DMS53 treated with DMSO at 0.1 percent for 48 hours (cell line): ENCODE measurements at regions not wholly inside any gene's neighbourhood (a gene's known extent, or its start where the extent isn't known, plus 50 kb on each side); places are given as distances from the start of the nearest gene placed in this dataset.
A peak's percentile ranks its signal among the peaks of the same experiment; 100 is the strongest.
"Not testable (repeated sequence)": the region's sequence is repeated elsewhere in the genome, so short reads cannot be mapped to it uniquely, and the experiment has no call there.

Source experiments
- DNase-seq: peaks from one replicate; lab custom pipeline; 2025; ENCODE audit not compliant: unreplicated experiment; lab: John Stamatoyannopoulos, UW

- no peak for DNase-seq
Observed at GRCh38 chr5:25764733-25765132, 1120.0 kb upstream of the CDH10 start.

GRCh38 chr5:25763781-25764180 is 1119.0 kb upstream of the CDH10 start:
- DNase-seq = no peak

DNA sequence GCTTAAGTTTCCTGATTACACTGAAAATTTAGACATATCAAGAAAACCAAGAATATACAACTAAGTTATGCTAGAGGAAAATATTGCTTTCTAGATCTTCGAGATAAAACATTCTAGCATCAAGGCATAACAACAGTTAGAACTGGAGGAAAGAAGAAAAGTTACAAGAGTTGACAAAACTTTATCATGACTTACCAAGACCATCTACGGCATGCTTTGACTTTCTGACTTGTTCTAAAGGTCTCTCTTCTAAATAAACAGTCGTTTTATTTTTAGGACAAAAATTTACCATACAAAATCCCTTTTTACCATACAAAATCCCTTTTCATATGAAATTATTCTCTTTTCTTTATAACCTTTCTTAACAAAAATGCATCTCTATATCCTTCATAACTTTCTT is 1110.1 kb upstream of the CDH10 start:
- DNase-seq = no peak

- no peak for DNase-seq
Observed at GRCh38 chr5:25744908-25745307, 1100.1 kb upstream of the CDH10 start.

- no peak for DNase-seq
Observed at GRCh38 chr5:25716680-25717079, 1071.9 kb upstream of the CDH10 start.

DNA sequence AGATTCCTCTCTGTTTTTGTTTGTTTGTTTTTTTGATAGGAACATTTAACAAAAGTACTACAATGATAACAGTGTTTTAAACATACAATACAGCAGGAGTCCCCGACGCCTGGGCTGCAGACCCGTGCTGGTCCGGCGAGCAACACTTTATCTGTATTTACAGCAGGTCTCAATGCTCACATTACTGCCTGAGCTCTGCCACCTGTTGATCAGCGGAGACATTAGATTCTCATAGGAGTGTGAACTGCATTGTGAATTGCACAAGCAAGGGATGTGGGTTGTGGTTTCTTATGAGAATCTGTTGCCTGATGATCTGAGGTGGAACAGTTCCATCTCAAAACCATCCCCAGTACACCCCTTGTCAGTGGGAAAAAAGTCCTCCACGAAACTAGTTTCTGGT is 1068.5 kb upstream of the CDH10 start:
- DNase-seq = no peak

DNA sequence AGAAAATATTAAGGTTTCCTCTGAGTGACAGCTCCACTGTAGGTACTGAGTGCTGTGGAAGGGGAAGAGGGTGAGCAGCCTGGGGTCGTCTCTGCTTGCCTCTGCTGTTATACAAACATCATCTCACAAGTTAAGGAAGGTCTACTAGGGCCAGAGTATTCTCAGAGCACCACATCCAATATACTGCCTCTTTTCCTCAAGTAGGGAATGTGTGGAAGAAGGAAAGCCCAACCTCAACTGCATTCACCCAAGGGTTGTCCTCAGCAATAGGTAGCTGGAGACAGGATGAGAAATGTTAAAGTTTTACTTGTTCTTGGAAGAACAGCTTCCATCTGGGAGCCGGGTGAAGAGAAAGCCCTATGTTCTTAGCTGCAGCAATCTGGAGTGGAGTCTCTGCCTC is 1062.3 kb upstream of the CDH10 start:
- DNase-seq = no peak

GRCh38 chr5:25701936-25702335 is 1057.2 kb upstream of the CDH10 start:
- peak; percentile 33 for DNase-seq

- no peak for DNase-seq
Observed at GRCh38 chr5:25694801-25695200, 1050.0 kb upstream of the CDH10 start.

- DNase-seq = no peak
Observed at GRCh38 chr5:25688156-25688555, 1043.4 kb upstream of the CDH10 start.

GRCh38 chr5:25669645-25670401 is 1025.0 kb upstream of the CDH10 start:
- DNase-seq = no peak

DNA sequence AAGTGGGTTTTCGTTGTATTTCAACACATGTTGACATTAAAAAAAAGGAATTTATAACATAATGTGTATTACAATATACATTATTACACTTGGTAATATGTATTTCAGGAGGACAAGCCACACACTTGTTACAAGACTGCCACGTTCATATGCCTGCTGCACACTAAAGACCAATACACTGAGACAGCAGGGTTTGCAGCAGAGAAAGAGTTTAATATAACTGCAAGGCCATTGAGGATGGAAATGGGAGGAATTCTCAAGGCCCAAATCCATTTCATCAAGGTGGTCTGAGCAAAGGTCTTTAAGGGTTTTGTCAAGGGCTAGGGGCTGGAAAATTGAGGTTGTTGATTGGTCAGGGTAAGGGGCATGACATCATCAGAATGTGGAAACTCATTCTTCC is 1017.8 kb upstream of the CDH10 start:
- DNase-seq = no peak

DNA sequence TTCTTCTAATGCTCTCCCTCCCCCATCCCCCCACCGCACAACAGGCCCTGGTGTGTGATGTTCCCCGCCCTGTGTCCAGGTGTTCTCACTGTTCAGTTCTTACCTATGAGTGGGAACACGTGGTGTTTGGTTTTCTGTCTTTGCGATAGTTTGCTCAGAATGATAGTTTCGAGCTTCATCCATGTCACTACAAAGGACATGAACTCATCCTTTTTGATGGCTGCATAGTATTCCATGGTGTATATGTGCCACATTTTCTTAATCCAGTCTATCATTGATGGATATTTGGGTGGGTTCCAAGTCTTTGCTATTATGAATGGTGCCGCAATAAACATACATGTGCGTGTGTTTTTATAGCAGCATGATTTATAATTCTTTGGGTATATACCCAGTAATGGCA is 1005.5 kb upstream of the CDH10 start:
- DNase-seq = not testable (repeated sequence)

- no peak for DNase-seq
Observed at GRCh38 chr5:25649628-25650265, 1005.0 kb upstream of the CDH10 start.

GRCh38 chr5:25646421-25647341 is 1001.9 kb upstream of the CDH10 start:
- DNase-seq = no peak

GRCh38 chr5:25641124-25641523 is 996.3 kb upstream of the CDH10 start:
- no peak for DNase-seq

- DNase-seq = no peak
Observed at GRCh38 chr5:25619273-25619672, 974.5 kb upstream of the CDH10 start.

DNA sequence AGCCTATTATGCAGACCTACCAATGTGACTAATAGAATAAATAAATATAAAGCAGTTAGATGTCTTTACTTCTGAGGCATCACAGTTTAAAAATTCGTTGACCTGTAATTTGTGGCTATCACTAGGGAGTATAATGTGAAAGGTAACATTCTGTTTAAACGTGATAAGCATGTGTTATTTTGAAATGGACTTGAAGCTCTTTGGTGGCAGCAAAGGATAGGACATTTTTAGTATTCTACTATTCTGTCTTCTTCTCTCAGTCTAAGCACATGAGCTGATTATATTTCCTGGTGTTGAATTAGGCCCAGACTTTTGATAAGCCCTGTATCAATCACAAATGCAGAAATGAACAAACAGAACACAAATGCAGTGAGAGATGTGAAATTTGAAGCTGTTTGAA is 974.0 kb upstream of the CDH10 start:
- DNase-seq = no peak

DNA sequence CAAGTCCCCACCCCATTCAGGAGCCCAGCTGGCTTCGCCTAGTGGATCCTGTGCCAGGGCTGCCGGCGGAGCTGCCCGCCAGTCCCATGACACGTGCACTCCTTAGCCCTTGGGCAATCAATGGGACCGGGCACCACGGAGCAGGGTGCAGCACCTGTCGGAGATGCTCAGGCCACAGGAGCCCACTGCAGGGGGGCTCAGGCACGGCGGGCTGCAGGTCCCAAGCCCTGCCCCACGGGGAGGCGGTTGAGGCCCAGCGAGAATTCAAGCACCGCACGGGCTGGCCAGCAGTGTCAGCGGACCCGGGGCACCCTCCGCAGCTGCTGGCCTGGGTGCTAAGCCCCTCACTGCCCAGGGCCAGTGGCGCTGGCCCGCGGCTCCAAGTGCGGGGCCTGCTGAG is 969.7 kb upstream of the CDH10 start:
- DNase-seq = no peak

GRCh38 chr5:25604681-25605080 is 959.9 kb upstream of the CDH10 start:
- no peak for DNase-seq

GRCh38 chr5:25579111-25579510 is 934.3 kb upstream of the CDH10 start:
- DNase-seq = no peak

DNA sequence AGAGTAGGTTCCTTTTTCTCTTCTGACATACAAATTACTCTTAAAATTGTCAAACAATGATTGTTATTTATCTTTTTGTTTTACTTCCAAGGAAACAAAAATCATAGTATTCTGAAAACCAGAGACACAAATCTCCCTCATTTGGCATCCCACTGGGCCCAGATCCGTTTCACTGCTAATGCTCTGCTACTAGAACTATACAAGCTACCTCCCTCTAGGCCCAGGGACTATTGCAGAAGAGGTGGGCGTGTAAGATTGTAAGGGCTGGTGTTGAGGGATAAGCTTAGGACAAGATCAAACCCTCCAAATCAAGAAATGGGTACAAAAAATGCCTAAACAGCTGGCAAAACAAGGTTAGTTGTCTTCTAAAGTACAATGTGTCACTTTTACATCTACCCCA is 928.9 kb upstream of the CDH10 start:
- DNase-seq = no peak
